ENCODE measurements at regions not wholly inside any gene's neighbourhood (a gene's known extent, or its start where the extent isn't known, plus 50 kb on each side); places are given as distances from the start of the nearest gene placed in this dataset.

- TF ChIP-seq ZNF18 (tag by site-specific recombination; IDR thresholded peaks at IDR 0.05) (no peak), ZNF626 (tag by site-specific recombination; IDR thresholded peaks at IDR 0.05) (no peak), ZNF623 (tag by site-specific recombination; IDR thresholded peaks at IDR 0.05) (no peak), ZNF292 (tag by site-specific recombination; IDR thresholded peaks at IDR 0.05; ENCODE audit: borderline replicate concordance, low read depth) (no peak), HIC1 (tag by site-specific recombination; IDR thresholded peaks at IDR 0.05) (no peak), ZNF214 (tag by site-specific recombination; IDR thresholded peaks at IDR 0.05; ENCODE audit: borderline replicate concordance) (no peak), ZNF121 (tag by site-specific recombination; IDR thresholded peaks at IDR 0.05) (no peak), ZNF777 (tag by site-specific recombination; IDR thresholded peaks at IDR 0.05; ENCODE audit: borderline replicate concordance) (no peak), MYNN (tag by site-specific recombination; IDR thresholded peaks at IDR 0.05; ENCODE audit: borderline replicate concordance) (no peak), ZNF146 (tag by site-specific recombination; IDR thresholded peaks at IDR 0.05) (no peak), ZNF629 (tag by site-specific recombination; IDR thresholded peaks at IDR 0.05) (no peak), ZNF76 (tag by site-specific recombination; IDR thresholded peaks at IDR 0.05; ENCODE audit: borderline replicate concordance, low read depth) (no peak), ZXDB (tag by site-specific recombination; IDR thresholded peaks at IDR 0.05) (peak; percentile 49; the same call in 1 of the 2 replicates), CTCF (tag by site-specific recombination; IDR thresholded peaks at IDR 0.05) (peak; percentile 82; the same call in 1 of the 2 replicates), ELK4 (IDR thresholded peaks at IDR 0.05; ENCODE audit: borderline replicate concordance, low read depth, low read length) (no peak), PRDM10 (tag by site-specific recombination; IDR thresholded peaks at IDR 0.05) (peak; percentile 57), ZFP37 (tag by site-specific recombination; IDR thresholded peaks at IDR 0.05) (no peak), KLF8 (tag by site-specific recombination; IDR thresholded peaks at IDR 0.05) (no peak), ZNF266 (tag by site-specific recombination; IDR thresholded peaks at IDR 0.05; ENCODE audit: low read depth) (no peak), ZNF837 (tag by site-specific recombination; IDR thresholded peaks at IDR 0.05) (no peak), ZNF280D (tag by site-specific recombination; IDR thresholded peaks at IDR 0.05) (no peak), ZNF114 (tag by site-specific recombination; IDR thresholded peaks at IDR 0.05) (no peak), ZNF354C (tag by site-specific recombination; IDR thresholded peaks at IDR 0.05; ENCODE audit: borderline replicate concordance, low read depth) (no peak), ZNF561 (tag by site-specific recombination; IDR thresholded peaks at IDR 0.05; ENCODE audit: borderline replicate concordance) (peak; percentile 51; the same call in 1 of the 2 replicates), ZNF548 (tag by site-specific recombination; IDR thresholded peaks at IDR 0.05) (no peak), ZNF248 (tag by site-specific recombination; IDR thresholded peaks at IDR 0.05) (no peak), REPIN1 (tag by site-specific recombination; IDR thresholded peaks at IDR 0.05; ENCODE audit: low read depth) (no peak)
These were observed 119.3 kb upstream of the CDC42BPA start (continued) for GRCh38 chr1:227437495-227438008.
